ENCODE measurements at regions not wholly inside any gene's neighbourhood (a gene's known extent, or its start where the extent isn't known, plus 50 kb on each side); places are given as distances from the start of the nearest gene placed in this dataset.

- ChIA-PET POLR2A (no interaction called here), CTCF (interaction anchor here (1.5 kb wide), 1 partner anchor 17 kb away, joined by 3 read pairs; no protein-coding TSS in a partner anchor)
- no peak for DNase-seq (ENCODE audit: extremely low spot score)
- TF ChIP-seq CTCF (IDR thresholded peaks at IDR 0.05; ENCODE audit: control extremely low read depth, extremely low read depth, low read depth, missing control alignments), result no peak
These were observed 785.6 kb downstream of the TMTC2 start for GRCh38 chr12:83472350-83472749.

- CTCF ChIA-PET, result no interaction called here
- POLR2A ChIA-PET, result no interaction called here
- no peak for DNase-seq (ENCODE audit: extremely low spot score)
- no peak for TF ChIP-seq CTCF (IDR thresholded peaks at IDR 0.05; ENCODE audit: control extremely low read depth, extremely low read depth, low read depth, missing control alignments)
These were observed 784.6 kb downstream of the TMTC2 start for GRCh38 chr12:83471341-83471740.

GRCh38 chr12:83470749-83471148 is 784.0 kb downstream of the TMTC2 start:
- CTCF ChIA-PET, result no interaction called here
- TF ChIP-seq CTCF (IDR thresholded peaks at IDR 0.05; ENCODE audit: control extremely low read depth, extremely low read depth, low read depth, missing control alignments), result no peak
- no peak for DNase-seq (ENCODE audit: extremely low spot score)
- POLR2A ChIA-PET, result no interaction called here

- ChIA-PET CTCF (interaction anchor here (0.8 to 1.3 kb wide), 2 partner anchors 10 to 14 kb away, joined by 3 to 4 read pairs; no protein-coding TSS in a partner anchor), POLR2A (no interaction called here)
- TF ChIP-seq CTCF (IDR thresholded peaks at IDR 0.05; ENCODE audit: control extremely low read depth, extremely low read depth, low read depth, missing control alignments), result no peak
- no peak for DNase-seq (ENCODE audit: extremely low spot score)
These were observed 782.5 kb downstream of the TMTC2 start for GRCh38 chr12:83468988-83469908.

- CTCF ChIA-PET, result no interaction called here
- POLR2A ChIA-PET, result no interaction called here
- no peak for TF ChIP-seq CTCF (IDR thresholded peaks at IDR 0.05; ENCODE audit: control extremely low read depth, extremely low read depth, low read depth, missing control alignments)
- DNase-seq (ENCODE audit: extremely low spot score), result no peak
These were observed 778.9 kb downstream of the TMTC2 start for GRCh38 chr12:83465632-83466031.

- ChIA-PET CTCF (no interaction called here), POLR2A (no interaction called here)
- DNase-seq (ENCODE audit: extremely low spot score), result no peak
- TF ChIP-seq CTCF (IDR thresholded peaks at IDR 0.05; ENCODE audit: control extremely low read depth, extremely low read depth, low read depth, missing control alignments), result no peak
These were observed 775.7 kb downstream of the TMTC2 start for GRCh38 chr12:83462419-83462818.

Measured in GM10248 (cell line).